ENCODE measurements at regions not wholly inside any gene's neighbourhood (a gene's known extent, or its start where the extent isn't known, plus 50 kb on each side); places are given as distances from the start of the nearest gene placed in this dataset.

DNA sequence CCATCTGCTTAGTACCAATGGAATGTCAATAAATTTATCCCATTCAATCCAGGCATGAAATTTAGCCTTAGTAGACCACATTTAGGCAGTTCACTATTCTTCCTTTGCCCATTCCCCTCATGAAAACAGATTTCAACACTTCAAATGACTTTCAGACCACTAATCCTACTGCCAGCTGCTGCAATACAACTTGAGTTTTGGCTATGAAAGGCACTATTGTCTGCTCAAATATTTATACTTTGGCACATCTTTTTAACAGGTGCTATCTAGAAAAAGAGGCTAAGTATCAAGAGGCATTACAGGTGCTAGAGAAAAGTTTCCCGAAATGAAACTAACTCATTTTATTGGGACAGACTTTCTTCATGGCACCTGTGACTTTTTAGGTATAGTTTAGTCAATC, 499.8 kb downstream of the C12orf50 start:
- no peaks in the 10 kb centered on the region for H3K36me3 ChIP-seq
- TF ChIP-seq, protein P1, sequence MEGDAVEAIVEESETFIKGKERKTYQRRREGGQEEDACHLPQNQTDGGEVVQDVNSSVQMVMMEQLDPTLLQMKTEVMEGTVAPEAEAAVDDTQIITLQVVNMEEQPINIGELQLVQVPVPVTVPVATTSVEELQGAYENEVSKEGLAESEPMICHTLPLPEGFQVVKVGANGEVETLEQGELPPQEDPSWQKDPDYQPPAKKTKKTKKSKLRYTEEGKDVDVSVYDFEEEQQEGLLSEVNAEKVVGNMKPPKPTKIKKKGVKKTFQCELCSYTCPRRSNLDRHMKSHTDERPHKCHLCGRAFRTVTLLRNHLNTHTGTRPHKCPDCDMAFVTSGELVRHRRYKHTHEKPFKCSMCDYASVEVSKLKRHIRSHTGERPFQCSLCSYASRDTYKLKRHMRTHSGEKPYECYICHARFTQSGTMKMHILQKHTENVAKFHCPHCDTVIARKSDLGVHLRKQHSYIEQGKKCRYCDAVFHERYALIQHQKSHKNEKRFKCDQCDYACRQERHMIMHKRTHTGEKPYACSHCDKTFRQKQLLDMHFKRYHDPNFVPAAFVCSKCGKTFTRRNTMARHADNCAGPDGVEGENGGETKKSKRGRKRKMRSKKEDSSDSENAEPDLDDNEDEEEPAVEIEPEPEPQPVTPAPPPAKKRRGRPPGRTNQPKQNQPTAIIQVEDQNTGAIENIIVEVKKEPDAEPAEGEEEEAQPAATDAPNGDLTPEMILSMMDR (IDR thresholded peaks at IDR 0.05), result no peak

DNA sequence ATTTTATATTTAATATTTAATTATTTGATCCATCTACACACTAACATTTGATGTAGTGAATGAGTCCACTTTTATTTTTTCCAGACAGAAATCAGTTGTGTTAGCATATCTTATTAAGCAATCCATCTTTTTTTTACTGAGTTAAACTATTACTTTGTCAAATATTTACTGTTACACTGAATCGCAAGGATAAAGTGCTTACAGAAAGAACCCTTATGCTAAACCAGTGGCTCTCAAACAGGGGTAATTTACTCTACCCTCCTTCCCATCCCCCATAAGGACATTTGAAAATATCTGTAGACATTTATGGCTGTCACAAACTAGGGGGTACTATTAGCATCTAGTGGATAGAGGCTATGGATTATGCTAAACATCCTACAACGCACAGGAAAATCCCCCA, 508.2 kb downstream of the C12orf50 start:
- Histone ChIP-seq H3K4me3 (ENCODE audit: low read depth in 1 of 2, low read length in 1 of 2) (no peak overlapping the region), H3K27ac (no peak overlapping the region), H3K27me3 (no peaks in the 10 kb centered on the region), H3K4me1 (ENCODE audit: control insufficient read depth in 1 of 2, insufficient read depth in 1 of 2, low read depth in 1 of 2, low read length in 1 of 2) (no peaks in the 10 kb centered on the region), H3K9me3 (no peaks in the 10 kb centered on the region), H3K36me3 (no peaks in the 10 kb centered on the region)
- TF ChIP-seq, protein P1 (IDR thresholded peaks at IDR 0.05), result no peak

More for the DNA sequence above, 499.8 kb downstream of the C12orf50 start:
- Histone ChIP-seq H3K4me1 (ENCODE audit: control insufficient read depth in 1 of 2, insufficient read depth in 1 of 2, low read depth in 1 of 2, low read length in 1 of 2) (no peaks in the 10 kb centered on the region), H3K27ac (no peak overlapping the region), H3K4me3 (ENCODE audit: low read depth in 1 of 2, low read length in 1 of 2) (no peak overlapping the region), H3K27me3 (no peaks in the 10 kb centered on the region), H3K9me3 (no peaks in the 10 kb centered on the region)

DNA sequence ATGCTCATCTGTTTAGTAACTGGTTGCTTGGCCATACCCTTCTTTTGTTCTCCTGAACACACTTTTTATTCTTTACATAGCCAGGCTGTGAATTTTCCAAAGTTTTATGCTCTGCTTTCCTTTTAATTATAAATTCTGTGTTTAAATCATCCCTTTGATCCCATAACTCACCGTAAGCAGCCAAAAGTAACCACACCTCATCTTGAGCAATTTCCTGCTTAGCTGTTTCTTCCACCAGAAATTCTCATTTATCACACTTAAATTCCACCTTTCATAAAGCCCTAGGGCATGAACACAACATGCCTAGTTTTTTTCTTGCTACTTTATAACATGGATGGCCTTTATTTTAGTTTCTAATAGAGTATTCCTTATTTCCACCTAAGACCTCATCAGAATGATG, 510.7 kb downstream of the C12orf50 start:
- no peak overlapping the region for H3K27ac ChIP-seq
- no peaks in the 10 kb centered on the region for H3K27me3 ChIP-seq
- no peaks in the 10 kb centered on the region for H3K4me1 ChIP-seq (ENCODE audit: control insufficient read depth in 1 of 2, insufficient read depth in 1 of 2, low read depth in 1 of 2, low read length in 1 of 2)
- H3K9me3 ChIP-seq, result no peaks in the 10 kb centered on the region
- TF ChIP-seq, protein P1 (IDR thresholded peaks at IDR 0.05), result no peak
- H3K36me3 ChIP-seq, result no peaks in the 10 kb centered on the region
- no peak overlapping the region for H3K4me3 ChIP-seq (ENCODE audit: low read depth in 1 of 2, low read length in 1 of 2)

DNA sequence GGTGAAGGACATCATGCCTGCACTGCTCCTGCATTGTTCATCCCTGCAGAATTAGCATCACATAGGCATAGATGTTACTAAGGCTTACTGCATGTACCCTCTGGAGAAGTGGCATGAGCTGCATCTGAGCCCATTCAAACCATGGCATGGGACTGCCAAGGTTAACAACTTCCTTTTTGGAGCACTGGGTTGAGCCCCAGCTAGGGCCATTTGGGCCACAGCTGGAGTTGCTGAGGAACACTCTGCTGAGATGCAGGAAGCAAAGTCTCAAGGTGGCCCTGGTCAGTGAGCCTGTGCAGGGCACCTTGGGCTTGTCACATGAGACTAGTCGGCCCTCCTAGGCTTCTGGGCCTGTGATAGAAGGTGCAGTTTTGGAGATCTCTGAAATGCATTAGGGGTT, 511.2 kb downstream of the C12orf50 start:
- Histone ChIP-seq H3K27ac (no peak overlapping the region), H3K4me3 (ENCODE audit: low read depth in 1 of 2, low read length in 1 of 2) (no peak overlapping the region), H3K4me1 (ENCODE audit: control insufficient read depth in 1 of 2, insufficient read depth in 1 of 2, low read depth in 1 of 2, low read length in 1 of 2) (no peaks in the 10 kb centered on the region), H3K27me3 (no peaks in the 10 kb centered on the region), H3K36me3 (no peaks in the 10 kb centered on the region), H3K9me3 (no peaks in the 10 kb centered on the region)
- TF ChIP-seq, protein P1 (IDR thresholded peaks at IDR 0.05), result no peak

DNA sequence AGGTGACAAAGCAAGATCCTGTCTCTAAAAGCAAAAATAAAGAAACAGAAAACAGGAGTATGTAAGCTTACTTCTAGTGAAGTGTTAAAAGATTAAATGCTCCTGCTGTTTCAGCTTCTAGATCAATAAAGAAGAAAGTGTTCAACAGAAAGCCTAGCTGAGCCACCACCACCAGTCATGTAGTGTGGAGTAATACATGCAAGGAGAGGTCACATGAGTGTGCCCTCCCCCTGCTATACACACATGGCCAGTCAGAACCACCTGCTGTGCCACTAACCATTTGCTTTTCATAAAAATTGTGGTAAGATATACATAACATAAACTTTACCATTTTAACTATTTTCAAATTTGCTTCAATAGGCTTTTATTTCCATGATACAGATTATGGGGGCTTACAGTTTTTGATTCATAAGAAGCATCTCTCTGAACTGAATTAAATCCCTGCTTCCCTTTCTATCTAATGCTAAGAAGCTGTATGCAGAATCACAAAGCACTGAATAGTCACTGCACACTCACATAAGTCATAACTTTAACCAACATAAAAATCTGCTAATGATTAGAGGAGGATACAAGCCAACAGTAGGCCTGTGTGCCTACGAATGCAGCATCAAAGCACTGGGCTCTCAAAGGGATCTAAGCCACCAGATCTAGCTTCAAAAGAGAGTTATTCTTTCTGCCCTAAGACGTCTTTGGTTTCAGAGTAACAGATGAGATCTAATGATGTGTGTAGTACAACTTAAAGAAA, 515.5 kb downstream of the C12orf50 start:
- Histone ChIP-seq H3K27me3 (no peaks in the 10 kb centered on the region), H3K4me1 (ENCODE audit: control insufficient read depth in 1 of 2, insufficient read depth in 1 of 2, low read depth in 1 of 2, low read length in 1 of 2) (no peaks in the 10 kb centered on the region), H3K9me3 (no peaks in the 10 kb centered on the region), H3K4me3 (ENCODE audit: low read depth in 1 of 2, low read length in 1 of 2) (no peak overlapping the region), H3K36me3 (no peaks in the 10 kb centered on the region), H3K27ac (no peak overlapping the region)
- TF ChIP-seq, protein P1 (IDR thresholded peaks at IDR 0.05), result no peak
